SK-N-SH treated with all-trans-retinoic acid at 6 μM for 48 hours (cell line): ENCODE measurements at regions not wholly inside any gene's neighbourhood (a gene's known extent, or its start where the extent isn't known, plus 50 kb on each side); places are given as distances from the start of the nearest gene placed in this dataset.

Experiments used
- ATAC-seq: fragments of 200-7000 bp; cut with Tn5 transposase; 3 replicates; pipeline ENCODE4 v1.9.1; 2020; ENCODE audit warnings: mild to moderate bottlenecking, moderate library complexity
- BACH2 ChIP-seq: fragments of 250-450 bp; sonication (Bioruptor Pico); IDR thresholded peaks from 2 replicates; pipeline ENCODE4 v1.9.0; 2021; ENCODE audit warnings: mild to moderate bottlenecking, borderline replicate concordance
- ESRRG ChIP-seq: fragments of 250-450 bp; sonication (Bioruptor Pico); IDR thresholded peaks from 2 replicates; pipeline ENCODE4 v1.6.1; 2021; ENCODE audit warnings: mild to moderate bottlenecking
- GLIS3 ChIP-seq: fragments of 250-450 bp; sonication (Bioruptor Pico); IDR thresholded peaks from 2 replicates; pipeline ENCODE4 v1.5.0; 2020; ENCODE audit warnings: mild to moderate bottlenecking, moderate library complexity
- ISL1 ChIP-seq: fragments of 250-450 bp; sonication (Bioruptor Pico); IDR thresholded peaks from 2 replicates; pipeline ENCODE4 v2.1.2; 2022; ENCODE audit warnings: mild to moderate bottlenecking, moderate library complexity
- OSR1 ChIP-seq: fragments of 250-450 bp; sonication (Bioruptor Pico); IDR thresholded peaks from 2 replicates; pipeline ENCODE4 v1.8.0; 2022; ENCODE audit warnings: moderate library complexity, mild to moderate bottlenecking, inconsistent platforms
- RARB ChIP-seq: fragments of 250-450 bp; sonication (Bioruptor Pico); IDR thresholded peaks from 2 replicates; pipeline ENCODE4 v1.8.0; 2021; ENCODE audit warnings: mild to moderate bottlenecking, moderate library complexity
- SNAI2 ChIP-seq: fragments of 250-450 bp; sonication (Bioruptor Pico); IDR thresholded peaks from 2 replicates; pipeline ENCODE4 v1.5.0; 2020; ENCODE audit warnings: mild to moderate bottlenecking, moderate library complexity
- TCF4 ChIP-seq: fragments of 250-450 bp; sonication (Bioruptor Pico); IDR thresholded peaks from 2 replicates; pipeline ENCODE4 v1.8.0; 2021; ENCODE audit warnings: mild to moderate bottlenecking, moderate library complexity, borderline replicate concordance
- TOX ChIP-seq: fragments of 250-450 bp; sonication (Bioruptor Pico); IDR thresholded peaks from 2 replicates; pipeline ENCODE4 v1.8.0; 2021; ENCODE audit warnings: mild to moderate bottlenecking, moderate library complexity, borderline replicate concordance
- ZFP30 ChIP-seq: fragments of 450-650 bp; formaldehyde crosslinking; IDR thresholded peaks from 2 replicates; pipeline ENCODE4 v1.5.0; 2022; ENCODE audit warnings: mild to moderate bottlenecking, moderate library complexity
- ZNF565 ChIP-seq: fragments of 450-650 bp; formaldehyde crosslinking; conservative IDR thresholded peaks from 2 replicates; pipeline ENCODE4 v1.5.0; 2020; ENCODE audit warnings: low read depth, mild to moderate bottlenecking, moderate library complexity
- ZNF70 ChIP-seq: fragments of 450-650 bp; formaldehyde crosslinking; IDR thresholded peaks from 2 replicates; pipeline ENCODE4 v1.5.0; 2020; ENCODE audit warnings: mild to moderate bottlenecking, moderate library complexity
- ZNF8 ChIP-seq: fragments of 450-650 bp; formaldehyde crosslinking; IDR thresholded peaks from 2 replicates; pipeline ENCODE4 v1.5.0; 2020; ENCODE audit warnings: mild to moderate bottlenecking, moderate library complexity
- TF ChIP-seq, protein P1 (sequence below): fragments of 250-450 bp; sonication (Bioruptor Pico); IDR thresholded peaks from 2 replicates; pipeline ENCODE4 v1.5.1; 2021; ENCODE audit warnings: mild to moderate bottlenecking, moderate library complexity
- TF ChIP-seq, protein P2 (sequence below): fragments of 250-450 bp; sonication (Bioruptor Pico); IDR thresholded peaks from 2 replicates; pipeline ENCODE4 v1.5.0; 2020; ENCODE audit warnings: mild to moderate bottlenecking, moderate library complexity
- TF ChIP-seq, protein P3 (sequence below): fragments of 250-450 bp; sonication (Bioruptor Pico); IDR thresholded peaks from 2 replicates; pipeline ENCODE4 v1.5.1; 2020; ENCODE audit warnings: low read depth, mild to moderate bottlenecking, moderate library complexity
- TF ChIP-seq, protein P4 (sequence below): fragments of 250-450 bp; sonication (Bioruptor Pico); IDR thresholded peaks from 2 replicates; pipeline ENCODE4 v1.8.0; 2020; ENCODE audit warnings: mild to moderate bottlenecking, moderate library complexity, borderline replicate concordance

DNA sequence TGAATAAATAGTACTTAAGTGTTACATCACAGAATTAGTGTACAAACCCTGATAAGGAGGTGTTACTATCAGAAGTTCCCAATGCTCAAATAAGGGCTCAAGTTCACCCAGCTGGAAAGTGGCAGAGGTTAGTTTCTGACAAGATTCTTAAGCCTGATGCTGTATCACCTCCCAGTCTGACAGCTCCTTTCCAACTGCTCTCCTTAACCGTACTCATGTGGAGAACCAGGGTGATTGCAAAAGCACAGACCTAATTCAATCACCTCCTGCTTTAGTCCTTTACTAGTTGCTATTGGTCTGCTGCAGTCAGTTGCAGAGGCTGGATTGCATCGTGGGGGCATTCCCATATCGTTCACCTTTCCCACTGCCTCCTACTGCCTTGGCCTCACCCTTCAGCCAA lies 100.4 kb upstream of the ZNF618 start:
- TF ChIP-seq ZNF70 (CRISPR knock-in tag) (no peak), ISL1 (CRISPR knock-in tag) (no peak), ZNF565 (CRISPR knock-in tag) (no peak), ZFP30 (CRISPR knock-in tag) (no peak), BACH2 (CRISPR knock-in tag) (no peak), ZNF8 (CRISPR knock-in tag) (no peak), OSR1 (no peak), SNAI2 (CRISPR knock-in tag) (no peak)
- TF ChIP-seq, protein P1, sequence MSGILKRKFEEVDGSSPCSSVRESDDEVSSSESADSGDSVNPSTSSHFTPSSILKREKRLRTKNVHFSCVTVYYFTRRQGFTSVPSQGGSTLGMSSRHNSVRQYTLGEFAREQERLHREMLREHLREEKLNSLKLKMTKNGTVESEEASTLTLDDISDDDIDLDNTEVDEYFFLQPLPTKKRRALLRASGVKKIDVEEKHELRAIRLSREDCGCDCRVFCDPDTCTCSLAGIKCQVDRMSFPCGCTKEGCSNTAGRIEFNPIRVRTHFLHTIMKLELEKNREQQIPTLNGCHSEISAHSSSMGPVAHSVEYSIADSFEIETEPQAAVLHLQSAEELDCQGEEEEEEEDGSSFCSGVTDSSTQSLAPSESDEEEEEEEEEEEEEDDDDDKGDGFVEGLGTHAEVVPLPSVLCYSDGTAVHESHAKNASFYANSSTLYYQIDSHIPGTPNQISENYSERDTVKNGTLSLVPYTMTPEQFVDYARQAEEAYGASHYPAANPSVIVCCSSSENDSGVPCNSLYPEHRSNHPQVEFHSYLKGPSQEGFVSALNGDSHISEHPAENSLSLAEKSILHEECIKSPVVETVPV (CRISPR knock-in tag), result no peak
- TF ChIP-seq, protein P2, sequence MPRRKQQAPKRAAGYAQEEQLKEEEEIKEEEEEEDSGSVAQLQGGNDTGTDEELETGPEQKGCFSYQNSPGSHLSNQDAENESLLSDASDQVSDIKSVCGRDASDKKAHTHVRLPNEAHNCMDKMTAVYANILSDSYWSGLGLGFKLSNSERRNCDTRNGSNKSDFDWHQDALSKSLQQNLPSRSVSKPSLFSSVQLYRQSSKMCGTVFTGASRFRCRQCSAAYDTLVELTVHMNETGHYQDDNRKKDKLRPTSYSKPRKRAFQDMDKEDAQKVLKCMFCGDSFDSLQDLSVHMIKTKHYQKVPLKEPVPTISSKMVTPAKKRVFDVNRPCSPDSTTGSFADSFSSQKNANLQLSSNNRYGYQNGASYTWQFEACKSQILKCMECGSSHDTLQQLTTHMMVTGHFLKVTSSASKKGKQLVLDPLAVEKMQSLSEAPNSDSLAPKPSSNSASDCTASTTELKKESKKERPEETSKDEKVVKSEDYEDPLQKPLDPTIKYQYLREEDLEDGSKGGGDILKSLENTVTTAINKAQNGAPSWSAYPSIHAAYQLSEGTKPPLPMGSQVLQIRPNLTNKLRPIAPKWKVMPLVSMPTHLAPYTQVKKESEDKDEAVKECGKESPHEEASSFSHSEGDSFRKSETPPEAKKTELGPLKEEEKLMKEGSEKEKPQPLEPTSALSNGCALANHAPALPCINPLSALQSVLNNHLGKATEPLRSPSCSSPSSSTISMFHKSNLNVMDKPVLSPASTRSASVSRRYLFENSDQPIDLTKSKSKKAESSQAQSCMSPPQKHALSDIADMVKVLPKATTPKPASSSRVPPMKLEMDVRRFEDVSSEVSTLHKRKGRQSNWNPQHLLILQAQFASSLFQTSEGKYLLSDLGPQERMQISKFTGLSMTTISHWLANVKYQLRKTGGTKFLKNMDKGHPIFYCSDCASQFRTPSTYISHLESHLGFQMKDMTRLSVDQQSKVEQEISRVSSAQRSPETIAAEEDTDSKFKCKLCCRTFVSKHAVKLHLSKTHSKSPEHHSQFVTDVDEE (CRISPR knock-in tag), result no peak
- ATAC-seq, result no peak

DNA sequence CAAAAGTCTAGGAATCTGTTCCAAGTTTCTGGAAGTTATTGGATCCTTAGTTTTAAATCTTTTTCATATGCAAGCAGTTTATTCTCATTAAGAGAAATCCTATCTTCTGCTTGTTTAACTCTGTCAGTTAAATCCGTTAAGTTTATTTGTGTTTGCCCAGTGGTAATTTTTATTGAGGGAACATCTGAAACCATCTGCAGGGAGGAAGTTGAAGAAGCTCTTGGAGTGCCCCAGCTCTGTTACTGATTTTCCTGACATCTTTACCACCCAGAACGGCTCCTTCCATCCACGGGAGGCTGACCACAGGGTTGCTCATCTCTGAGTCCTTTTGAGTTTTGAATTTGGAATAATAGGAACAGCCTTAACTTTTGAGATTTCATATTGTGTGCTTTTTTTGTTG lies 99.9 kb upstream of the ZNF618 start:
- no peak for ATAC-seq
- TF ChIP-seq, protein P3, sequence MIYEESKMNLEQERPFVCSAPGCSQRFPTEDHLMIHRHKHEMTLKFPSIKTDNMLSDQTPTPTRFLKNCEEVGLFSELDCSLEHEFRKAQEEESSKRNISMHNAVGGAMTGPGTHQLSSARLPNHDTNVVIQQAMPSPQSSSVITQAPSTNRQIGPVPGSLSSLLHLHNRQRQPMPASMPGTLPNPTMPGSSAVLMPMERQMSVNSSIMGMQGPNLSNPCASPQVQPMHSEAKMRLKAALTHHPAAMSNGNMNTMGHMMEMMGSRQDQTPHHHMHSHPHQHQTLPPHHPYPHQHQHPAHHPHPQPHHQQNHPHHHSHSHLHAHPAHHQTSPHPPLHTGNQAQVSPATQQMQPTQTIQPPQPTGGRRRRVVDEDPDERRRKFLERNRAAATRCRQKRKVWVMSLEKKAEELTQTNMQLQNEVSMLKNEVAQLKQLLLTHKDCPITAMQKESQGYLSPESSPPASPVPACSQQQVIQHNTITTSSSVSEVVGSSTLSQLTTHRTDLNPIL (CRISPR knock-in tag), result no peak
- TF ChIP-seq, protein P4, sequence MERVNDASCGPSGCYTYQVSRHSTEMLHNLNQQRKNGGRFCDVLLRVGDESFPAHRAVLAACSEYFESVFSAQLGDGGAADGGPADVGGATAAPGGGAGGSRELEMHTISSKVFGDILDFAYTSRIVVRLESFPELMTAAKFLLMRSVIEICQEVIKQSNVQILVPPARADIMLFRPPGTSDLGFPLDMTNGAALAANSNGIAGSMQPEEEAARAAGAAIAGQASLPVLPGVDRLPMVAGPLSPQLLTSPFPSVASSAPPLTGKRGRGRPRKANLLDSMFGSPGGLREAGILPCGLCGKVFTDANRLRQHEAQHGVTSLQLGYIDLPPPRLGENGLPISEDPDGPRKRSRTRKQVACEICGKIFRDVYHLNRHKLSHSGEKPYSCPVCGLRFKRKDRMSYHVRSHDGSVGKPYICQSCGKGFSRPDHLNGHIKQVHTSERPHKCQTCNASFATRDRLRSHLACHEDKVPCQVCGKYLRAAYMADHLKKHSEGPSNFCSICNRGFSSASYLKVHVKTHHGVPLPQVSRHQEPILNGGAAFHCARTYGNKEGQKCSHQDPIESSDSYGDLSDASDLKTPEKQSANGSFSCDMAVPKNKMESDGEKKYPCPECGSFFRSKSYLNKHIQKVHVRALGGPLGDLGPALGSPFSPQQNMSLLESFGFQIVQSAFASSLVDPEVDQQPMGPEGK (CRISPR knock-in tag), result no peak
- TF ChIP-seq ZNF70 (CRISPR knock-in tag), result no peak
- no peak for TF ChIP-seq ISL1 (CRISPR knock-in tag)
- TF ChIP-seq OSR1, result no peak
- TF ChIP-seq, protein P1 (CRISPR knock-in tag), result no peak
- TF ChIP-seq GLIS3 (CRISPR knock-in tag), result no peak
- TF ChIP-seq RARB (CRISPR knock-in tag), result no peak
- TF ChIP-seq TOX (CRISPR knock-in tag), result no peak
- TF ChIP-seq, protein P2 (CRISPR knock-in tag), result no peak
- no peak for TF ChIP-seq ZFP30 (CRISPR knock-in tag)
- no peak for TF ChIP-seq ESRRG (CRISPR knock-in tag)
- TF ChIP-seq SNAI2 (CRISPR knock-in tag), result no peak
- TF ChIP-seq TCF4 (CRISPR knock-in tag), result no peak
- TF ChIP-seq ZNF8 (CRISPR knock-in tag), result no peak
- no peak for TF ChIP-seq BACH2 (CRISPR knock-in tag)

DNA sequence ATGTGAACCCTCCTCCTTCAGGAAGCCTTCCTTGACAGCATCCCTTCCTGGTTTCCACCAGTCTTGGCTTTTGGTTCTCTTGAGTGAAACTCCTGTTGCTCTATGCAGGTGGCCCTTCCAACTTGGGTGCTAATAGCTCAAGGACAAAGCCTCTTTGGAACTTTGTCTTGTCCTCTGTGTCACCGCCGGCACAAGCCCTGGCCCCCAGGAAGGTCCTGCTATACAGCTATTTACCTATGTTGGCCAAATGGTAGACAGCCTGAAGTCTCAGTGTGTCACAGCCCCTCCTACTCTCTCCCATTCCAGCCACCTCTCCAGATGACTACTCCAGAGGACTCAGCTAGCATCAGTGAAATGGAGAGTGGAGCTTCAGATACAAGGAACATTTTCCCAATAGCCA lies 94.7 kb upstream of the ZNF618 start:
- ATAC-seq, result no peak
- TF ChIP-seq ZFP30 (CRISPR knock-in tag), result no peak
- TF ChIP-seq, all 23 proteins: peak for 0
